ENCODE measurements at regions not wholly inside any gene's neighbourhood (a gene's known extent, or its start where the extent isn't known, plus 50 kb on each side); places are given as distances from the start of the nearest gene placed in this dataset.

- TF ChIP-seq ZNF274 (IDR thresholded peaks at IDR 0.05; ENCODE audit: low read depth, low read length) (no peak), YY1 (IDR thresholded peaks at IDR 0.05; ENCODE audit: insufficient read depth, insufficient read length) (no peak)
Measured at GRCh38 chr4:138758876-138759553, 256.6 kb upstream of the NOCT start.
